ENCODE measurements at regions not wholly inside any gene's neighbourhood (a gene's known extent, or its start where the extent isn't known, plus 50 kb on each side); places are given as distances from the start of the nearest gene placed in this dataset.

DNA sequence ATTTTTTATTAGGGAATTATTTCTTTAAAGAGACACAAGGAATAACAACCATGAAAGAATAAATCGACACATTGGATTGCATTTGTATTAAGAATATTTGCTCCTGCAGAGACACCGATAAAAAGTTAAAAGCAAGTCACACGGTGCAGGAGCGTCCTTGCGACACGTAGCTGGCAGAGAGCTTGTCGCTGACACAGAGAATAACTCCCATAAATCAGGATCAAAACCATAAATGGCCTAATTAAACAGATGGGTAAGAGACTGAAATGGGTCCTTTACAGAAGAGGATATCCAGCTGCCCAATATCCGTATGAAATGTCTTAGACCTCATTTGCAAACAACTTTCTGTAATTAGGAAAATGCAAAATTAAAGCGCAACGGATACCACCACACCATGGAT lies 126.1 kb upstream of the SNTG2 start:
- DNase-seq: no peak

DNA sequence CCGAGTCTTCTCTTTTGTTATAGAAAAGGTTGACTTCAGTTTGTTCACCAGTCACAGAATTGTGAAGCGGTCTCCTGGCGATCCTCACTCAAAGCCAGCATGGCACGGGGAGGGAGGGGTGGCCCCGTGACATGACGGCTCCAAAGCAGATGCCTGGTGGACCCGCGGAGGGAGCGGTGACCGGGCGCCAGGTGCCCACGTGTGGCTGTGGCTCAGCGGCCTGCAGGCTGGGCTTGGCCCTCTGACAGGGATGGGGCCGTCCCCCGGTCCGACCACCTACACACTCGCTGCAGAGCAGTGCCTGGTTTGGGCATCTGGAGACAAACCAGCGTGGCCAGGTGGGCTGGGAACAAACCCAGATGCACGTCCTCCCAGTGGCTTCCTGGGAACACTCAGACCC lies 129.1 kb upstream of the SNTG2 start:
- DNase-seq: no peak

DNA sequence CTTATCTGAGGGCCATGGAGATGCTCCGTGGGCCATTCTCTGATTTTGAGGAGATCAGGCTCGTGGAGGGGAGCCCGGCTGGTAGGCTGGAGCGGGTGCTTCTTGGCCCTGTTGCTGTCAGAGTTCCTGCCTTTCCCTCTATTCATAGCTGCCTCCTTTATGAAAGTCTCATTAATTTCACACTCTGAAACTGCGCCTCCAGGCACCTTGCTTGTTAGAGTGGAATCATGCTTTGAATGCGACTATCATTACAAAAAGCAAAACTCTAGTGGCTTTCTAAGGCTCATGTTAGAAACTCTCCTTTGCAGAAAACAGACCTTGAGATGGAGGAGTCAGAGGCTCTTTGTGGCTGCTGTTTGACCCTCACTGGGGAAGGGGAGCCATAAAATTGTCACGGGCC lies 131.0 kb upstream of the SNTG2 start:
- no peak for DNase-seq

DNA sequence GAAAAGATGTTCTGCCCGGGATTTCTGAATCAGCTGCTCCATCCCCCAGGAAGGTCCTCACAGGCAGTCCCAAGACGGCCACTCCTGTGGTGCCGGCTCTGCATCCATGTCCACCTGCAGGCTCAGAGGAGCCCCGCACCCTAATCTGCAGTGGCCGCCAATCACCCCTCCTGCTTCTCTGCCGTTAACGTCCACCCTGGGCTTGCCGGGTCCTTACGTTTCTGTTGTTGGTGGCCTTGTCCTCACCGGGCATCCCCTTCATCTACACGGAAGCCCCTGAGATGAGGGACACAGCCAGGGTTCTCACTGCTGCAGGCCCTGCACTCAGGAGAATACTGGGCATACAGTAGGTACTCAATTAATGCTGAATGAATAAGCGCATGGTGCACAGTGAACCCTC lies 131.5 kb upstream of the SNTG2 start:
- DNase-seq: no peak

DNA sequence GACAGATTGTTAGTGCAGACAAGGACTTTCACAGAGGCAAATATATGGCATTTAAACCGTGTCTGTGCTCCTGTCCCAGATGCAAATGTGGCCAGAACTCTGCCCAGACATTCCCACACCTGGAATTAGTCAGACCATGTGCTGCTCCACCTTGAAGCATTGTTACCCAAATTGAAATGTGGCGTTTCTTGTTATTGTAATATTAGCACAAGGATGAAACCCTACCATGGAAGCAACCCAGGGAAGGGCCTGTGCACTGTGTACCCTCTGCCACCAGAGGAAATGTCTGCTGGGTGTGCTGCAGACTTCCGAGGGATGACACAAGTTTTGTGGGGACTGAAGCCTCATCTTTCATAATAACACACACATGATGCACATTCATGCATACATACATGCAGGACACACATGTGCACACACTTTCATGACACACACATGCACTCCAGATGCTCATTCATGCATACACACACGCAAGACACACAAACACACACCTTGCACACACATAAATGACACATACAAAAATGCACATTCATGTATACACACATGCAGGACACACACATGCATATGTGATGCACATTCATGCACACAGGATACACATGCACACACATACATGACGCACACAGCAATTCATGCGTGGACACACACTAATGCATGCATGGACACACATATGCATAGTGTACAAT lies 133.2 kb upstream of the SNTG2 start:
- no peak for DNase-seq

DNA sequence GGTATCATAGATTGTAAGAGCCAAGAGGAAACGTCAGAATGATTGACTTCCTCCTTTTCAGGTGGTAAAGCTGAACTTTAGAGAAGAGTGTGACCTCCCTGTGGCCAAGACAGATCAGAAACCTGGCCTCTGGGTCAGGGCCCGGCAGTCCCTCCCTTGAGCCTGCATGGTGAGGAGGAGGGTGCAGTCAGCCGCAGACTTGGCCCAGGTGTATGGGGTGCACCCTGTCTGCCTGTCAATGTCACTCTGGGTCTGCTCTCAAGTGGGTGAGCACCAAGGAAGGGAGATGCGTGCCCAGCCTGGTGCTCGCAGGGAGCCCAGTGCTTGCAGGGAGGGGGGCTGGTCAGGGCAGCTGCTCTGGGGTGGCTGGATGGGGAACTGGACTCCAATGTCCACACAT lies 134.4 kb upstream of the SNTG2 start:
- DNase-seq: no peak

DNA sequence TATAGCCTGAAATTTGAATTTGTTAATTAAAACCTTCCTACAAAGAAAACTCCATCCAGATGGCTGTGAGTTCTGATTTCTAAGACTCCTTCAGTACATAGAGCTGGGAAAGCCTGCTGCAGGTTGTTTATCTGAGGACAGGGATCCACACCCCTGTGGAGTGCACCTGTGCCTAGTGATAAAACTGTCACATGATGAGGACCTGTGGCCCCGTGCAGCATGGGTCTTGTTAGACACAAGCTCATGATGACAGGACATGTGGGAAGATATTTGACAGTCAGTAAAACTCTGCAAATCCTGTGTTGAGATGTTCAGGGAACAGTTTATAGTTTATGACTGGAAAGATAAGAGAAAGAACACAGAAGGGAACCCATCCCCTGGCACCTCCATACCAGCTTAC lies 133.2 kb upstream of the TMEM18 start:
- no peak for DNase-seq

DNA sequence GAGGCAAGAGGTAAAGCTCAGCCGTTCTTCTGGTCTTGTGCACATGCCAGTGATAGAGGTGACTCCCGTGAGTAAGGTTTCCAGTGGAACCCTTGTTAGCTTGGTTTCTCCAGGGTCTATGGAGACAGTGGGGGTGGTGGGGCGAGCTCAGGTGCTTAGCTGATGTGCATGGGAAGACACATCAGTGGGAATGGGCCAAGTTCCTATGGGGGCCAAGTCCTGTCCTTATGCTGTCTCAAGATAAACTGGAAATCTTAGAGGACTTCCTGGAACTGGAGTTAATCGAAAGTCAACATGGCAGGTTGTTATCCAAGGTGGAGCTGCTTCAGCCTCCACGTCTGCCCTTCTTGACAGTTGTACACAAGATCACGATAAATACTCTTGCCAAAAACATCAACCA lies 130.1 kb upstream of the TMEM18 start:
- DNase-seq: no peak

DNA sequence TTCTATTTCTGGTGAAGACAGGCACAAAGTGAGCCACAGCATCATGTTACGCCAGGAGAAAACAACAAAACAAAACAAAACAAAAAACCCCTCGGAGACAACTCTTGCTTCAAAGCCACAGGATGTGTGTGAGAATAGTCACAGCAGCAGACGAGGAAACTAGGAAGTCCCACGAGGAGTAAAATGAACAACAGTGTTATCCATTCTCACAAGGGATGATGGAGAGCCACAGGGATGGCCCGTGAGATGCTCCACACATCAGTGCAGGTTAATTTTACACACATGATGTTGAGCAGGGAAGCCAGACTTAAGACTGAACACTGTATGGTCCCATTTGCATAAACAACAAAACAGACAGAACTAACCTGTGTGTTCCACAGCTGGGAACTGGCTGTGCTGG lies 128.5 kb upstream of the TMEM18 start:
- no peak for DNase-seq

DNA sequence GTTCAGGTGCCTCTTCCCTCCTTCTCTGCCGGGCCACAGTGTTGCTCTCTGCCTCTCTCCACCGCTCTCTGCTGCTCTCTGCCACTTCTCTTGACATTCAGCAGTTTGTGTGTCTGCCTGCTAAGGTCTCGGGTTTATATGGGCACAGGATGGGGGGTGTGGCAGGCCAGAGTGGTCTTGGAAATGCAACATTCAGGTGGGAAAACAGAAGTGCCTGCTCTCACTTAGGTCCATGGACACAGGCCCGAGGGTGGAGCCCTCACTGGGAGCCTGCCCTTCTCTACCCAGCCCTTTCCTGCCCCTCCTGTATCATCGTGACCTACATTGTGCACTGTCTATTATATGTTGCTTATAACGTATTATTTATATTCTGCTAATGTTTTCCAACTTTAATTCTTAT lies 120.8 kb upstream of the TMEM18 start:
- DNase-seq: no peak

DNA sequence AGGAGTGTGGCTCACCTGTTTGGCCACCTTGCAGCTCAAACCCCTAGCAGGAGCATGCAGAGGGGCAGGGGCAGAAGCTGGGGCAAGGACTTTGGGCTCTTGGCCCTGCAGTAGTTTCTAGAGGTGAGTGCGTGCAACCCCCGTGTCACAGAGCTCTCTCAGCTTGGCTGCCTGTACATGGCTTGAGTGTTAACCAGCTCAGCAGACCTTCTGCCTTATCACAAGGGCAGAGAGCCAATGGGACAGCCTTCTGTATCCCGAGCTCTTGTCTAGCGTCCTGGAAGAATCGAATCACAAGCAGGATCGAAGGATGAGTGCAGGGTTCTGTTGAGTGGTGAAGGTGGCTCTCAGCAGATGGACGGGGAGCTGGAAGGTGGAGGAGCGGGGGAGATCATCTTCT lies 120.3 kb upstream of the TMEM18 start:
- no peak for DNase-seq

DNA sequence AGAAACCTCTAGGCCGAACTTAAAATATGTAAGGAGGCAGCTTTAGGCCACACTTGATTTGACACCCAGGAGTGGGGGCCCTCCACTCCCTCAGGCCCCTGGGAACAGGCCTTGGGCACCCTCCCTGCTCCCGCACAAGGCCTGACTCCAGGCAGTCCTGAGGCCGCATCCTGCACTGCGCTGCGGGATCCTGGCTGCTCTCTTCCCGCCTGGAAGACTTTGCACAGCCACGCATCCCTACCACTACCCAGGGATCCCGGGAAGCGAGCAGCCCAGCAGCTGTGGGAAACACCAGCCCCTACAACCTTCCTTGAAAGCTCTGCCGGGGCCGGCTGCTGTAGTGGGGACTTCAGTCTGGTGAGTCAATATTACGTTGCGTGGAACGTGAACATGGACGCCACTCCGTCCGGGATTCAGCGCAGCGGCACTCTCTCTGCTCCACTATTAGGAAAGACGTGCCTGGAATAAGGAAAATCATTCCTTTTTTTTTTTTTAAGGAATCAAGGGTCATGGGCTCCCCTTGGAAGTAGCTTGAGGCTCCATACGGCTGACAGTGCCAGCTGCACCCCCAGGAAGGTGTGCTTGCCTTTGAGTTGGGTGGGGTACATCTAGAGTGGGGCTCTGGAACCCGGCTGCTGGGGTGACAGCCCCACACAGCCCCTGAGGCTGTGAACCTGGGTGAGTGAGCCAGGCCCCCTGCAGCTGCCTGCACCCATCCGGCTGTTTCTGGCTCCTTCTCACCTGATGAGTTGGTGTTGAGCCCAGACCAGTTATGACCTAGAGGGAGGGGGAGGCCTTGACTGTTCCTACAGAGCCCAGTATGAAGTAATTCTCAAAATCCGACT lies 119.2 kb upstream of the TMEM18 start:
- no peak for DNase-seq

DNA sequence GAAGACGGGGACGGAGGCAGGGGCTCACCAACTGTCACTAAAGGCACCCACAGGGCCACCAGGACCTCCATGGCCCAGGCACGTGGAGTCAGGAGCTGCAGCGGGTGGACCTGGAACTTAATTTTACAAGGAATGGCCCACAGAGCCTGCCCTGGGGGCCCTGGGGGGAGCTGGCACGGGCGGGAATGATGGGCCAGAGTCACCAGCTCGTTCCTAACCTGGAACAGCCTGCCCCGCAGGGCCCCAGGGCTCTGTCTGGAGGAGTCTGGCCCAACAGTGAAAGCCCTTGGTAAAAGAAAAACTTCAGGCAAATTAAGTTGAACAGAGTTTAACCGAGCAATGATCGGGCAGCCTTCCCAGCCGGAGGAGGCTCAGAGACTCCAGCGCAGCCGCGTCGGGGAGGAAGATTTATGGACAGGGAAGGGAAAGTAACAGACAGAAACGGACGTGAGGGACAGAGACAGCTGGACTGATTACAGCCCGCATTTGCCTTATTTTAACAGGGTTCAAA lies 118.4 kb upstream of the TMEM18 start:
- DNase-seq: no peak

DNA sequence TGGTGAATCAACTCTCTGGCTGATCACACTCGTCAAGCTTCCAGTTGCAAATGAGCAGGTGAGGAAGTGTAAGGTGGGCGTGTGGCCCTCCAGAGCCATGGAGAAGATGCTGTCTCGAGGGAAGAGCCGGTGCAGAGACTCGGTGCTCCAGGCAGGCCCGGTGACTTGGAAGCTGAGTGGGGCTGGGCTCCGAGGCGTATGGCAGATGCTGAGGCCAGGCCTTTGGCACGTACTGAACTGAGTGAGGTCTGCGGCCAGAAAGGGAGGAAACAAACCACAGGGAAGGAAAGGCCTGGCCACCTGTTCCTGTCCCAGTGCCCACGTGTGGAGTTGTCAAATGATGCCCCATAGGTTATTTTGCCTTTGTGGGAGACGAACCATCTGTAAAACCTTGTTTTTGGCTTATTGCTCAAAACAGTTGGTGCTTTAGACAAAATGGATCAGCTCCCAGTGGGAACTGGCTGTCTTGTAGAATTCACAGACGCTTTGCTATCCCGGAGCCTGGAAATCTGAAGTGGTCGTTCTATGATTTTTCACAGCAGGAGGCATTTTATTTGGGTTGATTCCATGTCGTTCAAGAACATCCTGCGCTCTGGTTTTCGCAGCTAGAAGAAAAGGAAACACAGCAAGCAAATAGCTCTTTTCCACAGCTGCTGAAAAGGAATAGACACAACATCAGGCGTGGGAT lies 117.5 kb upstream of the TMEM18 start:
- no peak for DNase-seq

DNA sequence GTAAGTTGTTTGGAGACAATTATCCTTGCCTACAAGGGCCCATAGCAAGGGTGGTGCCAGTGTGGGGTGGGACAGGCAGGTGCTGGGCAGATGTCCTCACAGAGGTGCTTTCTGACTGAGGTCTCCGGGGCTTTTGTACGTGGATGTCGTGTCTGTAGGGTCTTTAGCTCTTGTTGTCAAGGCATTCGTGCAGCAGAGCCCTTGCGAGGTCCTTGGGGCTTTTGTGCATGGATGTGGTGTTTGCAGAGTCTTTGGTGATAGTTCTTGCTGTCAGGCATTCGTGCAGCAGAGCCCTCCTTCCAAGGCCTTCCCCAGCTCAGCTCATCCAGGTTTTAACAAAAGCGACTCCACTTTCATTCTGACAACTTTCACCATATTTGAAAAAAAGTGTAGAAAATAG lies 116.0 kb upstream of the TMEM18 start:
- DNase-seq: no peak

DNA sequence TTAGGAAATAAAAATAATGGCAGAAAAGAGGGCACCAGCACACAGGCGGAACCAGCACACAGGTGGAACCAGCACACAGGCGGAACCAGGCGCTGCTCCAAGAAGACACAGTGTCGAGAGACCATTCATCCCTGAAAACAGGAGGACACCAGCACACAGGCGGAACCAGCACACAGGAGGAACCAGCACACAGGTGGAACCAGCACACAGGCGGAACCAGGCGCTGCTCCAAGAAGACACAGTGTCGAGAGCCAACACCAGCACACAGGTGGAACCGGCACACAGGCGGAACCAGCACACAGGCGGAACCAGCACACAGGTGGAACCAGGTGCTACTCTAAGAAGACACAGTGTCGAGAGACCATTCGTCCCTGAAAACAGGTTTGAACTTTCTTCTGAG lies 115.5 kb upstream of the TMEM18 start:
- no peak for DNase-seq

DNA sequence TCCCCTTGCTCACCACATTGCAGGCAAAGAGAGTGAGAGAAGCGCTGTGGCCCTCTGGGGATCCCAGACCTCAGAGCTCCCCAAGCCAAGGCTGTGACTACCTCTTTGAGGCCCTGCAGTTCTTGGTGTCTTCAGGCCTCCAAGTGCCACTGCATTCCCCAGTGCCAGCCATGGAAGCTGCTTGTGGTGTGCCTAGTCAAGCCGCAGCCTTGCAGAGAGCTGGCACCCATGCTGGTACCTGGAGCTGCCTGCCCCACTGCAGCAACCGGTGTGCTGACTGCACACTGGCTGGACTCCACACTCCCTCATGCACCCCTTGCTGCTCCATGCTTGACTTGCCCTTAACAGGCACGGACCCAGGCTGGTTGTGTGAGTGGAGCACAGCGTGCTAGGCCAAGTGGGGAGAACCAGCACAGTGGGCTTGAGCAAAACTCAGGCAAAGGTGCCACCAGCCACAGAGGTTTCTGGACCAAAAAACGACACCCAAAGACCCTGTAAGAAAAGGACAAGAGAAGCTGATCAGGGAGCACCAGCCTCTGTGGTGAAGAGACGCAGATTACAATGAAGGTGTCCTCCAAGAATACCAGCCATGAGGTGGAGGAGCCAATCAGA lies 113.5 kb upstream of the TMEM18 start:
- DNase-seq: no peak

DNA sequence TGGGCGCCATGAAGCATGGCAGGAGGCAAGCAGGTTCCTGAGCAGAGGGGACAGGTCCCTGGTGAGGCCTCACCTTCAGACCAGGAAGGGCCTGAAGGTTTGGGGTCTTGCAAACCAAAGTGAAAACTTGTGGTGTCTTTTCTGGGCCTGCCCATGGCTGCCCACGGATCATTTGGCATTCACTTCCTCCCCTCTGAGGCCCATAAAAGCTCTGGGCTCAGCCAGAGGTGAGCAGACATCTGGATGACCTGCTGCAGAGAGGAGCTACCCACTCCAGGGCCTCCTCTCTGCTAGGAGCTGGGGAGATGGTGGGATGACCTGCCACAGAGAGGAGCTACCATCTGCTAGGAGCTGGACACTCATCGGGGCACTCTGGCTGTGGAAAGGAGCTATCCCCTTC lies 112.9 kb upstream of the TMEM18 start:
- no peak for DNase-seq

DNA sequence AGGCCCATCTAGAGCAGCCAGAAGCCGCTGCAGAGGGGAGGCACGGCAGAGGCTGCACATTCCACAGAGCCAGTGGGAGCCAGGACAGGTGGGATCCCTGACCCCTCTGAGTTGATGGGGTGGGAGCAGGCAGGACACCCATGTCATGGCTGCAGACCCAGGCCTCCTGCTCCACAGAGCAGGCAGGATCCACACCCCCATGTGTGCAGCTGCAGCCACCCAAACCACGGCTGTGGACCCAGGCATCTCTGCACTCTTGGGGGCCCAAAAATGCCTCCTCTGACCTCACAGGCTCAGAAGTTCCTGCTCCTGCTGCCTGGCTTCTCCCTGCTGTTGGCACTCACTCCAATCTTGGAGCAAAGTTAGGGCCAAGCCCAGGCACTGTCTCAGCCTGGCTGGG lies 112.3 kb upstream of the TMEM18 start:
- DNase-seq: no peak

DNA sequence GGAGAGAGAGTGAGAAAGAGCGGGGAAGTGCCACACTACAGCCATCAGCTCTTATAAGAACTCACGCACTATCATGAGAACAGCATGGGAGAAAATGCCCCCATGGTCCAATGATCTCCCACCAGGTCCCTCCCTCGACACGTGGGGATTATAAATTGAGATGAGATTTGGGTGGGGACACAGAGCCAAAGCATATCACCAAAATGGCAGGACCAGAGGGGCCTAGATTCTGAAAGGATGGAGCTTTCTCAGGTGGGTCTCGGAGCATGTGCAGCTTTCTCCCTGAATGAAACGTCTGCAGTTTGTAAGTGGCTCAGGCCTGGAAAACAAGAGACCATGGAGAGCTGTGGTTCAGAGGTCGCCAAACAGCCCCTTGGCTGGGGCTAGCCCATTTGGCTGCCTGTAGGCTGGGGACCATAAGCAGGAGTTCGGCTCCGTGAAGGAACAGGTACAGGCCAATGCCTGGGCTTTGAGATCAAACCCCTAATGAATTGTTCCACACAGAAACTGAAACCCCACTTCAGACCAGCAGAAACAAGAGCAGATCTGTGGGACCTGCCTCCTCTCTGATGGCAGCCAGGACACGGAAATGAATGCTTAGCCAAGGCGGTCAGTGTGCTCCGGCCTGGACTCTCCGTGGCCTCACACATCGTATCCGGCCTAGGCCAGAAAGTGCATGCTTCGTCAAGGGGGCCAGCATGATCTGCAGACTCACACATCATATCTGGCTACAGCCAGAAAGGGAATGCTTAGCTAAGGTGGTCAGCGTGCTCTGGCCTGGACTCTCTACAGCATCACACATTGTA lies 111.2 kb upstream of the TMEM18 start:
- DNase-seq: no peak

DNA sequence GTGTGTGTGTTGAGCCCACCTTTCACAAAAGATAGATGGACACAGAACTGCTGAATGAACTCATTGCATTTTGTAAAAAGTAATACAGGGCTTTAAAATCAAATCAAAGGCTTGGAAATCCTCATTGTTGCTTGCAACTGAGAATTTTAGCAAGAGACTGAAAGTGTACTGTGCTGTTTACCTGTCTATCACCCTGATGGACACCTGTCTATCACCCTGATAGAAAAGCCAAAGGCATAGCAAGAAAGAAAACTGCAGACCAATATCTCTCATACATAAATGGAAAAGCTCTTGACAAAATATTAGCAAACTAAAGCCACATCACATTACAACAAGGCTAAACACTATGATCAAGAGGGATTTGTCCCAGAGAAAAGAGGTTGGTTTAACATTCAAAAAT lies 107.5 kb upstream of the TMEM18 start:
- no peak for DNase-seq

DNA sequence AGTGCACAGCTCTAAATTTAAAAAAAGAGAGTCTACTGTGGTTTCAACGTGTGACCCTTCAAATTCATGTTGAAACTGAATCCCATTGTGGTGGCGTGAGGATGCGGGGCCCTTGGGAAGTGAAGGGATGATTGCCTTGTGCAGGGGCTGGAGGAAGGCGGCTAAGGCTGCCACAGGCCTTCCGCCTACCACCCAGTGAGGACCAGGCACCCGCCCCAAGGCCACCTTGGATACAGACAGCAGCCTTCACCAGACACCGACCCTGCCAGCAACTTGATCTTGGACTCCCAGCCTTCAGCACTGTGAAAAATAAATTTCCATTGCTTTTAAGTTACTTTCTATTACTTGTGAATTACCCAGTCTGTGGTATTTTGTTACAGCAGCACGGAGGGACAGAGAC lies 103.4 kb upstream of the TMEM18 start:
- DNase-seq: no peak

DNA sequence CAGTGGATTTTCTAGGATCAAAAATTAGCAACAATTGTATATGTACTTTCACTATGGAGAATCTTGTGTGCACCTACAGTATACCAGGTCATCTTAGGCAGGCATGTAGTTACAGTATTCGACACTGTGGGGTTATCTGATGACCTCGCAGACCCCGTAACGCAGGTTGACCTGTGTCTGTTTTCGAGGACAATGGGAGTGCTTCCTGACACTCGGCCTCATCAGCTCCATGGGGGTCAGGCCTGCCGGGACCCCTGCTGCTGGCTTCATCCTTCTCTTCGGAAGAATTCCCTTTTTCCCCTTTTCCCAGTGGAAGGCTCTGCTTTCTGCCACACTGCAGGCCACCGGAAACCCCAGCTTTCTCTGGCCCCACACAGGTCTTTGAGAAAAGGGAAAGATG lies 102.8 kb upstream of the TMEM18 start:
- no peak for DNase-seq

Measured in GDM1 (cell line).